Cardiac septum (tissue), 1 donor: ENCODE measurements at regions not wholly inside any gene's neighbourhood (a gene's known extent, or its start where the extent isn't known, plus 50 kb on each side); places are given as distances from the start of the nearest gene placed in this dataset.

Source experiments
- DNase-seq: peaks from one replicate; pipeline ENCODE4 v3.0.0-alpha.2; 2020; ENCODE audit warnings: low spot score
- intact Hi-C: fragments of 100-400 bp; cut with DNase I; formaldehyde crosslinking; loops from one replicate; pipeline ENCODE4 v1.14.0; 2022
- donor health status: DM: no; HTN: no; CAD: no.

GRCh38 chr6:56353860-56354259 is 106.5 kb upstream of the COL21A1 start:
- no peak for DNase-seq
- intact Hi-C loops: no loop called here

GRCh38 chr6:56350628-56351260 is 103.4 kb upstream of the COL21A1 start:
- intact Hi-C loops: no loop called here
- no peak for DNase-seq

GRCh38 chr6:56349194-56349593 is 101.8 kb upstream of the COL21A1 start:
- DNase-seq: no peak
- intact Hi-C loops: no loop called here

- no peak for DNase-seq
- intact Hi-C loops: no loop called here
Observed at GRCh38 chr6:56348578-56348977, 101.2 kb upstream of the COL21A1 start.

- intact Hi-C loops: no loop called here
- no peak for DNase-seq
Observed at GRCh38 chr6:56347526-56347925, 100.1 kb upstream of the COL21A1 start.

GRCh38 chr6:56346958-56347357 is 99.6 kb upstream of the COL21A1 start:
- no peak for DNase-seq
- intact Hi-C loops: no loop called here

GRCh38 chr6:56345376-56345995 is 98.1 kb upstream of the COL21A1 start:
- intact Hi-C loops: no loop called here
- DNase-seq: no peak

- no peak for DNase-seq
- intact Hi-C loops: no loop called here
Observed at GRCh38 chr6:56343295-56343694, 95.9 kb upstream of the COL21A1 start.

- no peak for DNase-seq
- intact Hi-C loops: no loop called here
Observed at GRCh38 chr6:56339524-56339923, 92.1 kb upstream of the COL21A1 start.

- no peak for DNase-seq
- intact Hi-C loops: no loop called here
Observed at GRCh38 chr6:56335726-56336125, 88.3 kb upstream of the COL21A1 start.

- DNase-seq: no peak
- intact Hi-C loops: no loop called here
Observed at GRCh38 chr6:56334937-56335336, 87.6 kb upstream of the COL21A1 start.

GRCh38 chr6:56329271-56330050 is 82.1 kb upstream of the COL21A1 start:
- no peak for DNase-seq
- intact Hi-C loops: no loop called here

GRCh38 chr6:56328728-56329090 is 81.3 kb upstream of the COL21A1 start:
- intact Hi-C loops: no loop called here
- no peak for DNase-seq

GRCh38 chr6:56327946-56328727 is 80.8 kb upstream of the COL21A1 start:
- DNase-seq: no peak
- intact Hi-C loops: no loop called here

GRCh38 chr6:56324396-56324795 is 77.0 kb upstream of the COL21A1 start:
- intact Hi-C loops: no loop called here
- DNase-seq: no peak

- no peak for DNase-seq
- intact Hi-C loops: no loop called here
Observed at GRCh38 chr6:56318851-56319250, 71.5 kb upstream of the COL21A1 start.

- no peak for DNase-seq
- intact Hi-C loops: no loop called here
Observed at GRCh38 chr6:56314683-56315523, 67.5 kb upstream of the COL21A1 start.

GRCh38 chr6:56311533-56312448 is 64.4 kb upstream of the COL21A1 start:
- no peak for DNase-seq
- intact Hi-C loops: no loop called here
